Spleen (tissue), 7 donors: ENCODE measurements at regions not wholly inside any gene's neighbourhood (a gene's known extent, or its start where the extent isn't known, plus 50 kb on each side); places are given as distances from the start of the nearest gene placed in this dataset.

Experiments
- POLR2A ChIP-seq, 3 donors: fragments of 450-650 bp; IDR thresholded peaks; one replicate each; pipeline ENCODE4 v1.5.1; 2017; ENCODE audit warnings: antibody characterized with exemption in 3 of 3, mild to moderate bottlenecking in 1 of 3
- POLR2AphosphoS5 ChIP-seq, 3 donors: sonication (generic); formaldehyde crosslinking; IDR thresholded peaks; one replicate each; pipeline ENCODE4 v1.5.1; 2017; ENCODE audit warnings: antibody characterized with exemption in 3 of 3
- TF ChIP-seq, protein P1 (sequence below), 11 experiments: fragments of 200-600 bp in 7 of 11; fragments of 450-650 bp in 4 of 11; sonication (generic) in 4 of 11; IDR thresholded peaks in 8 of 11; conservative IDR thresholded peaks in 3 of 11; 1 replicate in 7 of 11; 2 replicates in 4 of 11; pipeline versions ENCODE4 v1.4.0 to v1.8.0; 2016 to 2021; ENCODE audit warnings: antibody characterized with exemption in 11 of 11, inconsistent platforms in 4 of 11, mild to moderate bottlenecking in 1 of 11
- donor health status: DM: no; HTN: no; CAD: no; lungs with moderate emphysema.
- donor health status: DM: no; HTN: no; CAD: no.
- donor health status: DM: no; HTN: no; CAD: no.

DNA sequence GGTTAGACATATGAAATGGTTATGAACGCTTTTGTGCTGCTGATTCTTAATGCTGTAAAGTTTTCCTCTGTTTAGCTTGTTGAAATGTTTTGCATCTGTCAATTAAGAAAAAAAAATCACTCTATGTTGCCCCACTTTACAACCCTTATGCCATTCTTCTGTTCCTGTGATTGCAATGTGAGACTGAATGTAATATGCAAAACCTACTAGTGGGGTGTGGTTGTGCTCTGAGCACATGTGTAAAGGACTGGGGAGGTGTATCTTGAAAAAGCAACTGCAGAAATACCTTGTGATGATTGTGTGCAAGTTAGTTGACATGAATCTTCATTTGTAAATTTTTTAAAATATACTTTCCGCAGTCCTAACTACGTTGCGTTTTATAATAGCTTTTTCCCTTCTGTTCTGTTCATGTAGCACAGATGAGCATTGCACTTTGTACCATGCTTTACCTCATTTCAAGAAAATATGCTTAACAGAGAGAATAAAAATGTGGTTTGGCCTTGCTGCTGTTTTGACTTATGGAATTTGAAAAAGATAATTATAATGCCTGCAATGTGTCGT is 357.0 kb upstream of the PIK3R1 start:
- TF ChIP-seq, protein P1, sequence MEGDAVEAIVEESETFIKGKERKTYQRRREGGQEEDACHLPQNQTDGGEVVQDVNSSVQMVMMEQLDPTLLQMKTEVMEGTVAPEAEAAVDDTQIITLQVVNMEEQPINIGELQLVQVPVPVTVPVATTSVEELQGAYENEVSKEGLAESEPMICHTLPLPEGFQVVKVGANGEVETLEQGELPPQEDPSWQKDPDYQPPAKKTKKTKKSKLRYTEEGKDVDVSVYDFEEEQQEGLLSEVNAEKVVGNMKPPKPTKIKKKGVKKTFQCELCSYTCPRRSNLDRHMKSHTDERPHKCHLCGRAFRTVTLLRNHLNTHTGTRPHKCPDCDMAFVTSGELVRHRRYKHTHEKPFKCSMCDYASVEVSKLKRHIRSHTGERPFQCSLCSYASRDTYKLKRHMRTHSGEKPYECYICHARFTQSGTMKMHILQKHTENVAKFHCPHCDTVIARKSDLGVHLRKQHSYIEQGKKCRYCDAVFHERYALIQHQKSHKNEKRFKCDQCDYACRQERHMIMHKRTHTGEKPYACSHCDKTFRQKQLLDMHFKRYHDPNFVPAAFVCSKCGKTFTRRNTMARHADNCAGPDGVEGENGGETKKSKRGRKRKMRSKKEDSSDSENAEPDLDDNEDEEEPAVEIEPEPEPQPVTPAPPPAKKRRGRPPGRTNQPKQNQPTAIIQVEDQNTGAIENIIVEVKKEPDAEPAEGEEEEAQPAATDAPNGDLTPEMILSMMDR (IDR thresholded peaks at IDR 0.05 in 8 of 11, conservative IDR thresholded peaks at IDR 0.05 in 3 of 11), result no peak
- TF ChIP-seq POLR2A (IDR thresholded peaks at IDR 0.05) (no peak), POLR2AphosphoS5 (IDR thresholded peaks at IDR 0.05) (no peak)
